Natural killer cell (primary cell): ENCODE measurements at regions not wholly inside any gene's neighbourhood (a gene's known extent, or its start where the extent isn't known, plus 50 kb on each side); places are given as distances from the start of the nearest gene placed in this dataset.

ENCODE experiments used
- ATAC-seq, 3 donors: fragments of 150-1000 bp in 2 of 3; fragments of 200-7000 bp in 1 of 3; cut with Tn5 transposase; 1 replicate in 1 of 3; 2 replicates in 2 of 3; pipeline ENCODE4 v1.10.0; 2021; ENCODE audit warnings: mild to moderate bottlenecking in 2 of 3, moderate library complexity in 2 of 3
- DNase-seq, 2 donors: peaks; one replicate each; pipeline versions ENCODE4 v3.0.0 to v3.0.0-alpha.2; 2013 to 2021; ENCODE audit warnings: mixed read lengths in 1 of 2
- H3K27ac ChIP-seq: one replicate; pipeline ENCODE4 v1.5.1; 2013; ENCODE audit warnings: mild to moderate bottlenecking, low read length
- H3K27me3 ChIP-seq: one replicate; pipeline ENCODE4 v1.6.1; 2013; ENCODE audit warnings: low read length; ENCODE audit not compliant: control insufficient read depth, insufficient read depth
- H3K36me3 ChIP-seq: one replicate; pipeline ENCODE4 v1.6.1; 2013; ENCODE audit warnings: low read length; ENCODE audit not compliant: control insufficient read depth, insufficient read depth
- H3K4me1 ChIP-seq: one replicate; pipeline ENCODE4 v1.6.1; 2013; ENCODE audit warnings: low read length; ENCODE audit not compliant: control insufficient read depth, insufficient read depth
- H3K4me3 ChIP-seq: one replicate; pipeline ENCODE4 v1.5.1; 2013; ENCODE audit warnings: low read length
- H3K9me3 ChIP-seq: one replicate; pipeline ENCODE4 v1.6.1; 2013; ENCODE audit warnings: low read length; ENCODE audit not compliant: control insufficient read depth, insufficient read depth
- H3K27ac Mint-ChIP-seq, 2 donors: one replicate each; pipeline ENCODE4 v1.8.0; 2022; ENCODE audit warnings: mild to moderate bottlenecking in 2 of 2, mixed read lengths in 2 of 2, moderate library complexity in 1 of 2
- H3K27me3 Mint-ChIP-seq, 2 donors: one replicate each; pipeline ENCODE4 v1.8.0; 2022; ENCODE audit warnings: low read depth in 2 of 2, mixed read lengths in 2 of 2
- H3K36me3 Mint-ChIP-seq: one replicate; pipeline ENCODE4 v1.8.0; 2022; ENCODE audit warnings: mixed read lengths
- H3K4me1 Mint-ChIP-seq, 2 donors: one replicate each; pipeline ENCODE4 v1.8.0; 2022; ENCODE audit warnings: mixed read lengths in 2 of 2
- H3K4me3 Mint-ChIP-seq: one replicate; pipeline ENCODE4 v1.8.0; 2022; ENCODE audit warnings: mild to moderate bottlenecking, moderate library complexity, mixed read lengths
- H3K9me3 Mint-ChIP-seq, 2 donors: one replicate each; pipeline ENCODE4 v1.8.0; 2022; ENCODE audit warnings: mixed read lengths in 2 of 2
- WGBS: methylation state at CpG from one replicate; pipeline ENCODE4 v1.1.7; 2013; ENCODE audit warnings: missing lambda C conversion rate; ENCODE audit not compliant: insufficient coverage; 5-methylcytosine and 5-hydroxymethylcytosine counted together
- intact Hi-C: fragments of 100-400 bp; cut with micrococcal nuclease; formaldehyde crosslinking; loops from one replicate; pipeline ENCODE4 v1.14.2; 2022
- TF ChIP-seq, protein P1 (sequence below): fragments of 200-600 bp; IDR thresholded peaks from one replicate; pipeline ENCODE4 v1.8.0; 2022; ENCODE audit warnings: antibody characterized with exemption

DNA sequence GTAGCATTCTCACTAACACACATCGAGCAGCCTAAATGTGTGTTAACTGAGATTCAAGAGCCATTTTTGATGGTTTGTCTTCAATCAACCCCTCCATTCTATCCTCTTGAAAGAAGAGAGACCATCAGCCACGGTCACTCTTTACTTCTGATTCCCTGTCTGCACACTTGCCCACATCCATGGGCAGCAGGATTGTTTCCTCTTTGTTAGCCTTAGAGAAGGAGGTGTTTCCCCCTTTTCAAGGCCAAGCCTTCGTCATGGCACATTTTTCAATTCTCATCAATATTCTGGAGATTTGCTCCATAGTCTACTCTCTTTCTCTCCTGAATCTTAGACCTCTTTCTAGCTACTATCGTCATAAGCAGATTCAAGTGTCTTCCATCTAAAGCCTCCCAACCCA is 522.4 kb upstream of the NAALADL2 start:
- Histone ChIP-seq H3K27me3 (no peaks in the 10 kb centered on the region), H3K4me1 (no peaks in the 10 kb centered on the region), H3K27ac (no peak overlapping the region), H3K36me3 (no peaks in the 10 kb centered on the region), H3K9me3 (no peaks in the 10 kb centered on the region), H3K4me3 (no peak overlapping the region)
- Mint-ChIP-seq H3K27ac (no peak overlapping the region), H3K4me1 (no peaks in the 10 kb centered on the region), H3K9me3 (peaks cover 9 to 13% of the 10 kb centered on the region in 2 donors), H3K36me3 (no peaks in the 10 kb centered on the region), H3K4me3 (no peak overlapping the region), H3K27me3 (no peaks in the 10 kb centered on the region)
- TF ChIP-seq, protein P1, sequence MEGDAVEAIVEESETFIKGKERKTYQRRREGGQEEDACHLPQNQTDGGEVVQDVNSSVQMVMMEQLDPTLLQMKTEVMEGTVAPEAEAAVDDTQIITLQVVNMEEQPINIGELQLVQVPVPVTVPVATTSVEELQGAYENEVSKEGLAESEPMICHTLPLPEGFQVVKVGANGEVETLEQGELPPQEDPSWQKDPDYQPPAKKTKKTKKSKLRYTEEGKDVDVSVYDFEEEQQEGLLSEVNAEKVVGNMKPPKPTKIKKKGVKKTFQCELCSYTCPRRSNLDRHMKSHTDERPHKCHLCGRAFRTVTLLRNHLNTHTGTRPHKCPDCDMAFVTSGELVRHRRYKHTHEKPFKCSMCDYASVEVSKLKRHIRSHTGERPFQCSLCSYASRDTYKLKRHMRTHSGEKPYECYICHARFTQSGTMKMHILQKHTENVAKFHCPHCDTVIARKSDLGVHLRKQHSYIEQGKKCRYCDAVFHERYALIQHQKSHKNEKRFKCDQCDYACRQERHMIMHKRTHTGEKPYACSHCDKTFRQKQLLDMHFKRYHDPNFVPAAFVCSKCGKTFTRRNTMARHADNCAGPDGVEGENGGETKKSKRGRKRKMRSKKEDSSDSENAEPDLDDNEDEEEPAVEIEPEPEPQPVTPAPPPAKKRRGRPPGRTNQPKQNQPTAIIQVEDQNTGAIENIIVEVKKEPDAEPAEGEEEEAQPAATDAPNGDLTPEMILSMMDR: no peak
- no peak for DNase-seq
- WGBS: 86% methylated on average over 4 of the region's 4 CpGs
- no peak for ATAC-seq
- intact Hi-C loops: no loop called here

DNA sequence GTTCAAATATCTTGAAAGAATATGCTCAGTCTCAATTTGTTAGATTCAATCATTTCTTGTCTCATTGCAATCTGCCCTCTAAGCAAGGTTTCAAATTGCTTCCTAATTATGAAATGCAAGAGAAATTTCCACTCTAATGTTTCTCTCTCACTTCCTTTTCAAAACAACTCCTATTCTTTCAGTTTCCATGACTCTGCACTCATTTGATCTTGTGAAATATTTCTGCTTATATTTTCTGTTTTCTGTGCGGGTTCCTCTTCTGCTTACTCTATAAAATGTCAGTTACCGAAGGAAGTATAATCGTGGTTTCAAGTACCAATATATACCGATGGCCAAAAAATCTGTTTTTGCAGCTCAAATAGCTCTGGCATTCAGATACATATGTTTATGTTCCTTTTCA is 521.9 kb upstream of the NAALADL2 start:
- no peak for DNase-seq
- H3K4me3 ChIP-seq: no peak overlapping the region
- no peaks in the 10 kb centered on the region for H3K9me3 ChIP-seq
- Mint-ChIP-seq H3K27ac (no peak overlapping the region), H3K4me1 (no peaks in the 10 kb centered on the region), H3K4me3 (no peak overlapping the region), H3K9me3 (peaks cover 7 to 11% of the 10 kb centered on the region in 2 donors), H3K36me3 (no peaks in the 10 kb centered on the region), H3K27me3 (no peaks in the 10 kb centered on the region)
- no peaks in the 10 kb centered on the region for H3K36me3 ChIP-seq
- no peaks in the 10 kb centered on the region for H3K27me3 ChIP-seq
- no peak for ATAC-seq
- intact Hi-C loops: no loop called here
- 53% methylated on average over 4 of the region's 4 CpGs for WGBS
- no peaks in the 10 kb centered on the region for H3K4me1 ChIP-seq
- TF ChIP-seq, protein P1: no peak
- H3K27ac ChIP-seq: no peak overlapping the region

GRCh38 chr3:174340624-174341587 is 518.2 kb upstream of the NAALADL2 start:
- Mint-ChIP-seq H3K27me3 (no peaks in the 10 kb centered on the region), H3K36me3 (no peaks in the 10 kb centered on the region), H3K4me1 (no peaks in the 10 kb centered on the region), H3K4me3 (no peak overlapping the region), H3K9me3 (peaks cover 4 to 7% of the 10 kb centered on the region in 2 donors), H3K27ac (no peak overlapping the region)
- ATAC-seq (no peak), DNase-seq (no peak)
- intact Hi-C loops: no loop called here
- H3K4me1 ChIP-seq: no peaks in the 10 kb centered on the region
- no peak overlapping the region for H3K27ac ChIP-seq
- H3K4me3 ChIP-seq: no peak overlapping the region
- TF ChIP-seq, protein P1: no peak
- no peaks in the 10 kb centered on the region for H3K9me3 ChIP-seq
- no peaks in the 10 kb centered on the region for H3K27me3 ChIP-seq
- H3K36me3 ChIP-seq: no peaks in the 10 kb centered on the region
- 95% methylated on average over 3 of the region's 3 CpGs for WGBS
